Endothelial cell of umbilical vein (primary cell): ENCODE measurements at regions not wholly inside any gene's neighbourhood (a gene's known extent, or its start where the extent isn't known, plus 50 kb on each side); places are given as distances from the start of the nearest gene placed in this dataset.

Experiments
- FOS ChIP-seq: IDR thresholded peaks from 2 replicates; pipeline ENCODE4 v1.6.1; 2011; ENCODE audit warnings: mild to moderate bottlenecking, low read length, moderate library complexity, borderline replicate concordance; ENCODE audit not compliant: insufficient read depth
- MYC ChIP-seq: IDR thresholded peaks from one replicate; pipeline ENCODE4 v1.6.1; 2011; ENCODE audit warnings: mild to moderate bottlenecking, low read depth, low read length
- POLR2A ChIP-seq: IDR thresholded peaks from 2 replicates; pipeline ENCODE4 v1.6.1; 2012; ENCODE audit warnings: low read depth, mild to moderate bottlenecking, control low read depth, low read length
- POLR2AphosphoS5 ChIP-seq: IDR thresholded peaks from 2 replicates; pipeline ENCODE4 v1.6.1; 2012; ENCODE audit warnings: low read depth, mild to moderate bottlenecking, control low read depth, low read length, moderate library complexity; ENCODE audit not compliant: insufficient read depth
- TF ChIP-seq, protein P1 (sequence below), 2 donors: IDR thresholded peaks; 1 replicate in 1 of 2; 2 replicates in 1 of 2; pipeline ENCODE4 v1.5.1; 2011; ENCODE audit warnings: low read length in 2 of 2, mild to moderate bottlenecking in 2 of 2, moderate library complexity in 2 of 2, control low read depth in 1 of 2, inconsistent platforms in 1 of 2, low read depth in 1 of 2; ENCODE audit not compliant: insufficient read depth in 1 of 2; ENCODE audit errors: extremely low read depth in 1 of 2

DNA sequence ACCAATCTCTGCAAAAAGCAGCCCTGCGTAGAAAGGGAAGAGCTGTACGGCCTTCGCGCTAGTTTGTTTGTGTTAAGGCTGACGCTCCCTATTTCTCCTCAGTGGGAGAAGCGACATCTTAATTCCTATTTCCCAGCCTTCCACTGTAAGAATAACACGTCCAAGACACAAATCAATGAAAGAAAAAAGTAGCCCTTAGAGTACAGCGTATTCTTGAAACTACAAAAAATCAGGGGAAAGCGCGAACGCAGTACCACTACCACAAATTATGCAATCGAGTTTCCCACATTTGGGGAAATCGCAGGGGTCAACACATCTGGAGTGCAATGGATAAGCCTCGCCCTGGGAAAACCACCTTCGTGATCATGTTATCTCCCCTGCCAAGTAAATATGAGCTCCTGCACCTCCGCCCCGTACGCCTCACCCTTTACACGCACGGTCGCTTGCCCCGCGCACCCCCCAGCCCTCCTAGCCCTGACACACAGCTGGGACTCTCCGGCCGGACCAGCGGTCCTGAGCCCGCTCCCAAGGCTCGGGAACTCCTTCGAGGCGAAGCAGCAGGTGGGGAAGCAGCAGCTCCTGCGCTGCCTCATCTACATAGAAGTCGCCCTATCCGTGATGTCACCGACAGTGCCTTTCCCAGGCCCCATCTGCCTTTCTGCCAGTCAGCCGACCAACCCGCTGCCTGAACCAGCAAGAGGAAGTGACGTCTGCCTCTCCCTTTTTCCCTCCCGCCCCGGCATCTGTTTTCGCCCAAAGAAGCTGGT, 94.7 kb downstream of the PPIAL4G start:
- TF ChIP-seq, protein P1, sequence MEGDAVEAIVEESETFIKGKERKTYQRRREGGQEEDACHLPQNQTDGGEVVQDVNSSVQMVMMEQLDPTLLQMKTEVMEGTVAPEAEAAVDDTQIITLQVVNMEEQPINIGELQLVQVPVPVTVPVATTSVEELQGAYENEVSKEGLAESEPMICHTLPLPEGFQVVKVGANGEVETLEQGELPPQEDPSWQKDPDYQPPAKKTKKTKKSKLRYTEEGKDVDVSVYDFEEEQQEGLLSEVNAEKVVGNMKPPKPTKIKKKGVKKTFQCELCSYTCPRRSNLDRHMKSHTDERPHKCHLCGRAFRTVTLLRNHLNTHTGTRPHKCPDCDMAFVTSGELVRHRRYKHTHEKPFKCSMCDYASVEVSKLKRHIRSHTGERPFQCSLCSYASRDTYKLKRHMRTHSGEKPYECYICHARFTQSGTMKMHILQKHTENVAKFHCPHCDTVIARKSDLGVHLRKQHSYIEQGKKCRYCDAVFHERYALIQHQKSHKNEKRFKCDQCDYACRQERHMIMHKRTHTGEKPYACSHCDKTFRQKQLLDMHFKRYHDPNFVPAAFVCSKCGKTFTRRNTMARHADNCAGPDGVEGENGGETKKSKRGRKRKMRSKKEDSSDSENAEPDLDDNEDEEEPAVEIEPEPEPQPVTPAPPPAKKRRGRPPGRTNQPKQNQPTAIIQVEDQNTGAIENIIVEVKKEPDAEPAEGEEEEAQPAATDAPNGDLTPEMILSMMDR (IDR thresholded peaks at IDR 0.05; ENCODE audit: extremely low read depth in 1 of 2, insufficient read depth in 1 of 2, low read depth in 1 of 2, low read length in 2 of 2), result no peak
- TF ChIP-seq MYC (no peak), POLR2A (peak; percentile 80), POLR2AphosphoS5 (peak; percentile 74), FOS (no peak)
